H1 (cell line): ENCODE measurements at regions not wholly inside any gene's neighbourhood (a gene's known extent, or its start where the extent isn't known, plus 50 kb on each side); places are given as distances from the start of the nearest gene placed in this dataset.

ENCODE experiments used
- CTCF ChIA-PET: fragments of 300-600 bp; sonication (Branson Sonifier 250); formaldehyde crosslinking; loops from one replicate; lab custom pipeline; 2021; ENCODE audit not compliant: partially characterized antibody; lab: Charles Lee
- POLR2A ChIA-PET: fragments of 300-600 bp; sonication (Branson Sonifier 250); formaldehyde crosslinking; loops from one replicate; lab custom pipeline; 2021; ENCODE audit warnings: inconsistent platforms; ENCODE audit not compliant: partially characterized antibody; lab: Charles Lee
- DNase-seq, 2 experiments: peaks; one replicate each; pipeline versions ENCODE4 v3.0.0 to v3.0.0-alpha.2; 2010 to 2022; ENCODE audit warnings: low spot score in 2 of 2, low read depth in 1 of 2, mixed read lengths in 1 of 2
- FAIRE-seq: peaks from 2 replicates; lab custom pipeline; 2011; peaks lifted over from hg19 to GRCh38; lab: Jason Lieb, UNC
- H2AFZ ChIP-seq: 2 replicates; pipeline ENCODE4 v1.8.1; 2012; ENCODE audit warnings: low read length, inconsistent platforms
- H2AK5ac ChIP-seq: 2 replicates; pipeline ENCODE4 v1.6.1; 2013; ENCODE audit warnings: low read depth, low read length
- H2BK120ac ChIP-seq: replicated peaks from 2 replicates; pipeline ENCODE3; 2013; ENCODE audit warnings: low read depth, low read length, inconsistent platforms
- H2BK12ac ChIP-seq: 2 replicates; pipeline ENCODE4 v1.6.1; 2013; ENCODE audit warnings: low read depth, low read length
- H2BK15ac ChIP-seq: 2 replicates; pipeline ENCODE4 v1.6.1; 2013; ENCODE audit warnings: low read length
- H2BK20ac ChIP-seq: 2 replicates; pipeline ENCODE4 v1.6.1; 2013; ENCODE audit warnings: low read length
- H2BK5ac ChIP-seq: 2 replicates; pipeline ENCODE4 v1.6.1; 2013; ENCODE audit warnings: low read depth, low read length
- H3K14ac ChIP-seq: 2 replicates; pipeline ENCODE4 v1.6.1; 2013; ENCODE audit warnings: inconsistent platforms; ENCODE audit not compliant: insufficient read length
- H3K18ac ChIP-seq: 2 replicates; pipeline ENCODE4 v1.6.1; 2013; ENCODE audit warnings: low read length; ENCODE audit errors: extremely low read depth
- H3K23ac ChIP-seq: 2 replicates; pipeline ENCODE4 v1.6.1; 2013; ENCODE audit warnings: inconsistent platforms; ENCODE audit not compliant: insufficient read length
- H3K23me2 ChIP-seq: 2 replicates; pipeline ENCODE4 v1.6.1; 2013; ENCODE audit warnings: low read depth, low read length
- H3K27ac ChIP-seq: 2 replicates; pipeline ENCODE4 v1.6.1; 2011; ENCODE audit warnings: low read depth, low read length, inconsistent platforms
- H3K27me3 ChIP-seq, 4 experiments: replicated peaks in 1 of 4; 1 replicate in 1 of 4; 2 replicates in 3 of 4; pipeline versions ENCODE4 v1.6.1 to v1.8.1; 2011 to 2013; ENCODE audit warnings: low read length in 3 of 4, mild to moderate bottlenecking in 3 of 4, inconsistent platforms in 2 of 4, mixed read lengths in 2 of 4, moderate library complexity in 1 of 4; ENCODE audit not compliant: control insufficient read depth in 3 of 4, insufficient read depth in 3 of 4; ENCODE audit errors: extremely low read depth in 1 of 4
- H3K36me3 ChIP-seq, 4 experiments: 2 replicates each; pipeline versions ENCODE4 v1.6.1 to v1.8.1; 2011 to 2013; ENCODE audit warnings: mild to moderate bottlenecking in 4 of 4, low read length in 3 of 4, moderate library complexity in 2 of 4, control low read depth in 1 of 4, inconsistent platforms in 1 of 4; ENCODE audit not compliant: insufficient read depth in 4 of 4, control insufficient read depth in 2 of 4
- H3K4ac ChIP-seq: replicated peaks from 2 replicates; pipeline ENCODE3; 2013; ENCODE audit warnings: low read length, low read depth, mixed read lengths, inconsistent platforms; ENCODE audit not compliant: insufficient read length
- H3K4me1 ChIP-seq, 4 experiments: replicated peaks in 1 of 4; 1 replicate in 1 of 4; 2 replicates in 3 of 4; pipeline versions ENCODE4 v1.6.1 to v1.8.1; 2011 to 2013; ENCODE audit warnings: low read length in 3 of 4, inconsistent platforms in 2 of 4, mixed read lengths in 1 of 4; ENCODE audit not compliant: insufficient read depth in 4 of 4, control insufficient read depth in 3 of 4
- H3K4me2 ChIP-seq, 2 experiments: 2 replicates each; pipeline versions ENCODE4 v1.6.1 to v1.8.1; 2011 to 2013; ENCODE audit warnings: low read depth in 2 of 2, low read length in 2 of 2, control low read depth in 1 of 2, inconsistent platforms in 1 of 2, mild to moderate bottlenecking in 1 of 2; ENCODE audit not compliant: insufficient read depth in 1 of 2
- H3K4me3 ChIP-seq, 4 experiments: fragments of 200-600, 300-600 bp in 1 of 4; sonication (generic), shearing (Covaris generic), sonication (Bioruptor Twin) in 1 of 4; 2 replicates each; pipeline versions ENCODE4 v1.5.1 to v1.8.1; 2011 to 2016; ENCODE audit warnings: low read length in 4 of 4, low read depth in 3 of 4, control low read depth in 2 of 4, inconsistent platforms in 2 of 4, mild to moderate bottlenecking in 2 of 4, mixed read lengths in 1 of 4, moderate library complexity in 1 of 4; ENCODE audit not compliant: insufficient read depth in 2 of 4; ENCODE audit errors: extremely low read depth in 1 of 4
- H3K56ac ChIP-seq: replicated peaks from 2 replicates; pipeline ENCODE3; 2013; ENCODE audit warnings: low read depth, mild to moderate bottlenecking, mixed read lengths, low read length, inconsistent platforms; ENCODE audit not compliant: insufficient read length
- H3K79me1 ChIP-seq: 2 replicates; pipeline ENCODE4 v1.6.1; 2013; ENCODE audit warnings: low read depth, low read length, control low read depth
- H3K79me2 ChIP-seq, 2 experiments: 2 replicates each; pipeline versions ENCODE4 v1.6.1 to v1.8.1; 2012 to 2013; ENCODE audit warnings: low read length in 2 of 2, mild to moderate bottlenecking in 2 of 2, inconsistent platforms in 1 of 2; ENCODE audit not compliant: insufficient read depth in 2 of 2, control insufficient read depth in 1 of 2
- H3K9ac ChIP-seq, 4 experiments: replicated peaks in 1 of 4; 1 replicate in 1 of 4; 2 replicates in 3 of 4; pipeline versions ENCODE4 v1.6.1 to v1.8.1; 2011 to 2013; ENCODE audit warnings: low read depth in 3 of 4, low read length in 3 of 4, control low read depth in 2 of 4, mild to moderate bottlenecking in 2 of 4, moderate library complexity in 2 of 4, inconsistent platforms in 1 of 4; ENCODE audit errors: extremely low read depth in 1 of 4
- H3K9me3 ChIP-seq, 2 experiments: 2 replicates each; pipeline versions ENCODE4 v1.6.1 to v1.8.1; 2012 to 2013; ENCODE audit warnings: mild to moderate bottlenecking in 2 of 2, moderate library complexity in 2 of 2, control low read depth in 1 of 2, inconsistent platforms in 1 of 2, low read depth in 1 of 2, low read length in 1 of 2, mixed read lengths in 1 of 2; ENCODE audit not compliant: insufficient read depth in 2 of 2
- H4K20me1 ChIP-seq, 2 experiments: replicated peaks in 1 of 2; 2 replicates each; pipeline versions ENCODE3 to v1.8.1; 2011 to 2013; ENCODE audit warnings: inconsistent platforms in 2 of 2, low read length in 2 of 2, mild to moderate bottlenecking in 1 of 2; ENCODE audit not compliant: insufficient read depth in 2 of 2, control insufficient read depth in 1 of 2
- H4K5ac ChIP-seq: 2 replicates; pipeline ENCODE4 v1.6.1; 2013; ENCODE audit warnings: low read length, low read depth, mixed read lengths, inconsistent platforms; ENCODE audit not compliant: insufficient read length
- H4K8ac ChIP-seq: 2 replicates; pipeline ENCODE4 v1.8.0; 2013; ENCODE audit warnings: mild to moderate bottlenecking, moderate library complexity, low read length, inconsistent platforms; ENCODE audit not compliant: insufficient read depth; ENCODE audit errors: extremely low read depth
- H4K91ac ChIP-seq: replicated peaks from 2 replicates; pipeline ENCODE3; 2013; ENCODE audit warnings: low read length, mixed read lengths, inconsistent platforms; ENCODE audit not compliant: insufficient read length
- ATF3 ChIP-seq: IDR thresholded peaks from 2 replicates; pipeline ENCODE4 v1.6.1; 2011; ENCODE audit warnings: low read depth, mild to moderate bottlenecking, low read length; ENCODE audit not compliant: insufficient read depth
- HDAC2 ChIP-seq, 2 experiments: fragments of 300-600 bp in 1 of 2; sonication (generic) in 1 of 2; IDR thresholded peaks; 2 replicates each; pipeline ENCODE4 v1.6.1; 2011 to 2012; ENCODE audit warnings: low read depth in 2 of 2, low read length in 2 of 2, mild to moderate bottlenecking in 2 of 2, moderate library complexity in 2 of 2, borderline replicate concordance in 1 of 2, inconsistent platforms in 1 of 2
- HDAC6 ChIP-seq: IDR thresholded peaks from one replicate; pipeline ENCODE4 v1.7.1; 2012; ENCODE audit warnings: low read depth, mild to moderate bottlenecking, inconsistent platforms, low read length, moderate library complexity
- RBBP5 ChIP-seq: IDR thresholded peaks from 2 replicates; pipeline ENCODE4 v1.7.1; 2012; ENCODE audit warnings: low read depth, mild to moderate bottlenecking, inconsistent platforms, low read length, moderate library complexity, borderline replicate concordance
- RNF2 ChIP-seq: fragments of 200-900, 300-1000 bp; sonication (generic); IDR thresholded peaks from 2 replicates; pipeline ENCODE4 v1.7.1; 2016; ENCODE audit warnings: borderline replicate concordance, low read depth, mild to moderate bottlenecking, antibody characterized with exemption, low read length; ENCODE audit not compliant: poor library complexity, severe bottlenecking; ENCODE audit errors: missing control alignments
- SIRT6 ChIP-seq: IDR thresholded peaks from one replicate; pipeline ENCODE4 v1.7.1; 2012; ENCODE audit warnings: low read length, inconsistent platforms
- SIX5 ChIP-seq: IDR thresholded peaks from 2 replicates; pipeline ENCODE4 v1.6.1; 2011; ENCODE audit warnings: mild to moderate bottlenecking, low read depth, low read length
- WGBS, 2 experiments: shearing (Covaris generic) in 1 of 2; methylation state at CpG; one replicate each; pipeline versions ENCODE4 v1.1.6 to v1.1.7; 2013 to 2015; ENCODE audit warnings: low lambda C conversion rate in 2 of 2, mixed read lengths in 2 of 2, inconsistent platforms in 1 of 2, low coverage in 1 of 2, missing lambda C conversion rate in 1 of 2; ENCODE audit not compliant: insufficient replicate concordance in 2 of 2, insufficient coverage in 1 of 2, insufficient read length in 1 of 2; ENCODE audit errors: extremely low coverage in 1 of 2, missing lambda C conversion rate in 1 of 2; 5-methylcytosine and 5-hydroxymethylcytosine counted together

- DNase-seq = no peak
- Histone ChIP-seq H2BK15ac (no peak overlapping the region), H3K9me3 (no peaks in the 10 kb centered on the region), H3K23me2 (no peaks in the 10 kb centered on the region; the same call in 1 of the 2 replicates), H3K23ac (no peak overlapping the region), H3K27me3 (no peaks in the 10 kb centered on the region), H4K5ac (no peak overlapping the region)
- TF ChIP-seq ATF3 (no peak), SIRT6 (no peak), HDAC2 (IDR thresholded peaks at IDR 0.05; ENCODE audit: borderline replicate concordance in 1 of 2, low read depth in 2 of 2, low read length in 2 of 2) (no peak), HDAC6 (no peak), RBBP5 (no peak), SIX5 (no peak), RNF2 (no peak)
- TF ChIP-seq, all 59 proteins: peak for 0
- ChIA-PET POLR2A (no interaction called here), CTCF (no interaction called here)
- Histone ChIP-seq H4K20me1 (no peaks in the 10 kb centered on the region), H4K8ac (no peak overlapping the region), H2BK20ac (no peak overlapping the region), H3K36me3 (no peaks in the 10 kb centered on the region), H3K18ac (no peak overlapping the region), H2BK5ac (no peak overlapping the region), H3K14ac (no peak overlapping the region), H3K4ac (no peak overlapping the region), H2BK12ac (no peak overlapping the region), H2AFZ (no peak overlapping the region), H2AK5ac (no peak overlapping the region), H3K9ac (no peak overlapping the region), H2BK120ac (no peak overlapping the region), H3K79me1 (no peaks in the 10 kb centered on the region), H3K4me3 (no peak overlapping the region), H4K91ac (no peak overlapping the region), H3K79me2 (no peaks in the 10 kb centered on the region), H3K27ac (no peak overlapping the region), H3K4me2 (no peak overlapping the region), H3K4me1 (no peaks in the 10 kb centered on the region), H3K56ac (no peak overlapping the region)
- FAIRE-seq = no peak
- WGBS, 2 experiments = 86% methylated on average over 1 of the region's 1 CpG; no CpG with 5 or more reads in 1 of the 2 experiments
These were observed 371.0 kb downstream of the PRELID2 start for GRCh38 chr5:145464171-145464570.
